GM12864 (cell line): ENCODE measurements at regions not wholly inside any gene's neighbourhood (a gene's known extent, or its start where the extent isn't known, plus 50 kb on each side); places are given as distances from the start of the nearest gene placed in this dataset.

Source experiments
- DNase-seq: peaks from one replicate; pipeline ENCODE4 v3.0.0-alpha.2; 2011; ENCODE audit warnings: low read depth
- H3K4me3 ChIP-seq: 2 replicates; pipeline ENCODE4 v1.5.1; 2011; ENCODE audit warnings: mild to moderate bottlenecking, low read depth, low read length, control low read depth
- CTCF ChIP-seq: IDR thresholded peaks from 2 replicates; pipeline ENCODE4 v1.5.1; 2011; ENCODE audit warnings: low read depth, mild to moderate bottlenecking, moderate library complexity, low read length, control low read depth, inconsistent platforms; ENCODE audit errors: missing control alignments

DNA sequence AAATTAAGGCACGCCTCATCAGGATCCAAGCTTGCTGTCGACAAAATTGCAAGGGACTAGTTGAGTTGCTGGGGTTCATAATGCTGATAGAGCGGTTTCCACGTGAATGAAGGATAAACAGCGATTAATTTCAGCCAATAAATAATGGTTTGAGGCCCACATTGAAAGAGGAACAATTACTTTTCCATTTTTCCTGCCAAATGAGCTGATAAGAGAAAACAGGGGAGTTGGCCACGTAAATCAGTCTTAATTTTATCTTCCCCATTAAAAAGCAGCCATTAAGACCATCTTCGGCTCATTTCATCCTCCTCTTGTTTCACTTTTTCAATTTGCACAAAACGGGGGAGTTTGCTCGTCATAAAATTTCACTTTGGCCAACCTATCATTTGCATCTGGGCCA lies 235.5 kb upstream of the RRP15 start:
- H3K4me3 ChIP-seq = no peak overlapping the region
- no peak for DNase-seq
- no peak for TF ChIP-seq CTCF

GRCh38 chr1:218058730-218059129 lies 226.4 kb upstream of the RRP15 start:
- H3K4me3 ChIP-seq = no peak overlapping the region
- TF ChIP-seq CTCF = no peak
- no peak for DNase-seq

GRCh38 chr1:218064426-218064825 lies 220.7 kb upstream of the RRP15 start:
- no peak overlapping the region for H3K4me3 ChIP-seq
- TF ChIP-seq CTCF = no peak
- DNase-seq = no peak

GRCh38 chr1:218066332-218066731 lies 218.8 kb upstream of the RRP15 start:
- DNase-seq = no peak
- no peak for TF ChIP-seq CTCF
- H3K4me3 ChIP-seq = no peak overlapping the region

DNA sequence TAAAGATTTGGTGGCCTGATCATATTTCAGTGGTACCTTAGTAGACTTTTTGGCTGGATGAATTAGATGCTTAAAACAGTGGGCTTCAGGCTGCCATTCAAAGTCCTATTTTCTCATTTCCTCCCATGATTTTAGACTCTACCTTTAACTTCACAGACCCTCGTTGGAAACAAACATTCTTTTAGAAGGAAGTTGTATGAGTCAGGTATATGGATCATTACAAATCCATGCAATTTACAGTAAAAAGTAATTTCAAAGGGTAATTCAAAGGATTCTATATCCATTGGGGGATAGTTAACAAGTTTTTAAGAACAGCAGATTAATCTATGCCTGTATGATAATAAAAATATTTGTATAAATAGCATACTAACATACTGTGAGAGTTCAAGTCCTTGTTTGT lies 216.9 kb upstream of the RRP15 start:
- no peak overlapping the region for H3K4me3 ChIP-seq
- no peak for TF ChIP-seq CTCF
- DNase-seq = no peak

DNA sequence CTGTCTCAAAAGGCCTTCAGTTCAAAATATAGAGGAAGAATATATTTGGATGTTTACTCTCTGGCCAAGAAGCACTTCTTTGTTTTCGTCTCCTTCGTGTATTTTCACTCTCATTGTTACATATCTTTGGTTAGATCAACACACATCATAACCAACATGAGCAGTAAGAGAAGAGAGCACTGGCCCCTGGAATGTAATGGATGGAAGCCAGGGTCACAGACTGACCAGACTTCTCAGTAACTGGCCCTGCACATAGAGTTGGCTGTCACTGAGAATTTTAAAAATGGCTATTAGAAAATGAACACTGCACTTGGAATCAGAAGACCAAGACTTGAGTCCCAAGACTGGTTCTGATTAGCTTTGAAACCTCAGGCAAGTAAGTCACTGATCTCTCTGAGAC lies 215.9 kb upstream of the RRP15 start:
- no peak for DNase-seq
- H3K4me3 ChIP-seq = no peak overlapping the region
- TF ChIP-seq CTCF = no peak

DNA sequence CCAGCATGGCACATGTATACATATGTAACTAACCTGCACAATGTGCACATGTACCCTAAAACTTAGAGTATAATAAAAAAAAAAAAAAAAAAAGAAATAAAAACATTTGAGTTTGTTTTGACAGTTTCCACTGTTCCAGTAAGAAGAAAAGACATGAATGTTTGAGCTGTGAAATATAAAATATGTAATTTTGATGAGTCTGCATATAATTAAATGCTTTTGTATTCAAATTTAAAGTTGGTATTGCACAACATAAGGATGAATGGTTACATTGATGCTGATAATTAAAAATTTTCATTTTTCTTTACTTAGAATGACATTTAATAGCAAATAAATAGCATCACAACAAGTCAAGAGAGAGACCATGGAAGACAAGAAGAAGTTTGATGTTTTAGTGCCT lies 212.0 kb upstream of the RRP15 start:
- no peak for DNase-seq
- TF ChIP-seq CTCF = no peak

More for the DNA sequence above, 212.0 kb upstream of the RRP15 start:
- H3K4me3 ChIP-seq = no peak overlapping the region
